ENCODE measurements at regions not wholly inside any gene's neighbourhood (a gene's known extent, or its start where the extent isn't known, plus 50 kb on each side); places are given as distances from the start of the nearest gene placed in this dataset.
"Not testable (repeated sequence)": the region's sequence is repeated elsewhere in the genome, so short reads cannot be mapped to it uniquely, and the experiment has no call there.

GRCh38 chr6:14899441-14899840, 346.4 kb upstream of the JARID2 start:
- TF ChIP-seq CTCF, POLR2A (IDR thresholded peaks at IDR 0.05): not testable (repeated sequence)

All from body of pancreas (tissue), 4 donors.